SK-N-SH treated with all-trans-retinoic acid at 6 μM for 48 hours (cell line): ENCODE measurements at regions not wholly inside any gene's neighbourhood (a gene's known extent, or its start where the extent isn't known, plus 50 kb on each side); places are given as distances from the start of the nearest gene placed in this dataset.

Experiments
- ATAC-seq: fragments of 200-7000 bp; cut with Tn5 transposase; 3 replicates; pipeline ENCODE4 v1.9.1; 2020; ENCODE audit warnings: mild to moderate bottlenecking, moderate library complexity
- ARNTL ChIP-seq: fragments of 450-650 bp; formaldehyde crosslinking; IDR thresholded peaks from 2 replicates; pipeline ENCODE4 v1.5.0; 2020; ENCODE audit warnings: low read depth, mild to moderate bottlenecking, moderate library complexity, borderline replicate concordance
- BACH2 ChIP-seq: fragments of 250-450 bp; sonication (Bioruptor Pico); IDR thresholded peaks from 2 replicates; pipeline ENCODE4 v1.9.0; 2021; ENCODE audit warnings: mild to moderate bottlenecking, borderline replicate concordance
- CSDC2 ChIP-seq: fragments of 250-450 bp; sonication (Bioruptor Pico); IDR thresholded peaks from 2 replicates; pipeline ENCODE4 v1.5.0; 2020; ENCODE audit warnings: mild to moderate bottlenecking, moderate library complexity
- CSRNP3 ChIP-seq: fragments of 250-450 bp; sonication (Bioruptor Pico); IDR thresholded peaks from 2 replicates; pipeline ENCODE4 v1.5.1; 2021; ENCODE audit warnings: mild to moderate bottlenecking, moderate library complexity
- GLIS3 ChIP-seq: fragments of 250-450 bp; sonication (Bioruptor Pico); IDR thresholded peaks from 2 replicates; pipeline ENCODE4 v1.5.0; 2020; ENCODE audit warnings: mild to moderate bottlenecking, moderate library complexity
- ISL1 ChIP-seq: fragments of 250-450 bp; sonication (Bioruptor Pico); IDR thresholded peaks from 2 replicates; pipeline ENCODE4 v2.1.2; 2022; ENCODE audit warnings: mild to moderate bottlenecking, moderate library complexity
- OSR1 ChIP-seq: fragments of 250-450 bp; sonication (Bioruptor Pico); IDR thresholded peaks from 2 replicates; pipeline ENCODE4 v1.8.0; 2022; ENCODE audit warnings: moderate library complexity, mild to moderate bottlenecking, inconsistent platforms
- POU6F1 ChIP-seq: fragments of 250-450 bp; sonication (Bioruptor Pico); IDR thresholded peaks from 2 replicates; pipeline ENCODE4 v1.8.0; 2021; ENCODE audit warnings: low read depth, mild to moderate bottlenecking, moderate library complexity, borderline replicate concordance
- RARB ChIP-seq: fragments of 250-450 bp; sonication (Bioruptor Pico); IDR thresholded peaks from 2 replicates; pipeline ENCODE4 v1.8.0; 2021; ENCODE audit warnings: mild to moderate bottlenecking, moderate library complexity
- SNAI2 ChIP-seq: fragments of 250-450 bp; sonication (Bioruptor Pico); IDR thresholded peaks from 2 replicates; pipeline ENCODE4 v1.5.0; 2020; ENCODE audit warnings: mild to moderate bottlenecking, moderate library complexity
- TCF4 ChIP-seq: fragments of 250-450 bp; sonication (Bioruptor Pico); IDR thresholded peaks from 2 replicates; pipeline ENCODE4 v1.8.0; 2021; ENCODE audit warnings: mild to moderate bottlenecking, moderate library complexity, borderline replicate concordance
- TOX ChIP-seq: fragments of 250-450 bp; sonication (Bioruptor Pico); IDR thresholded peaks from 2 replicates; pipeline ENCODE4 v1.8.0; 2021; ENCODE audit warnings: mild to moderate bottlenecking, moderate library complexity, borderline replicate concordance
- TSHZ2 ChIP-seq: fragments of 250-450 bp; sonication (Bioruptor Pico); IDR thresholded peaks from 2 replicates; pipeline ENCODE4 v1.5.0; 2020; ENCODE audit warnings: mild to moderate bottlenecking, moderate library complexity
- ZC3H10 ChIP-seq: fragments of 250-450 bp; sonication (Bioruptor Pico); IDR thresholded peaks from 2 replicates; pipeline ENCODE4 v1.5.1; 2021; ENCODE audit warnings: mild to moderate bottlenecking, moderate library complexity
- ZFP3 ChIP-seq: fragments of 250-450 bp; sonication (Bioruptor Pico); IDR thresholded peaks from 2 replicates; pipeline ENCODE4 v1.5.0; 2020; ENCODE audit warnings: mild to moderate bottlenecking, moderate library complexity
- ZFP30 ChIP-seq: fragments of 450-650 bp; formaldehyde crosslinking; IDR thresholded peaks from 2 replicates; pipeline ENCODE4 v1.5.0; 2022; ENCODE audit warnings: mild to moderate bottlenecking, moderate library complexity
- ZNF565 ChIP-seq: fragments of 450-650 bp; formaldehyde crosslinking; conservative IDR thresholded peaks from 2 replicates; pipeline ENCODE4 v1.5.0; 2020; ENCODE audit warnings: low read depth, mild to moderate bottlenecking, moderate library complexity
- ZNF70 ChIP-seq: fragments of 450-650 bp; formaldehyde crosslinking; IDR thresholded peaks from 2 replicates; pipeline ENCODE4 v1.5.0; 2020; ENCODE audit warnings: mild to moderate bottlenecking, moderate library complexity
- ZNF8 ChIP-seq: fragments of 450-650 bp; formaldehyde crosslinking; IDR thresholded peaks from 2 replicates; pipeline ENCODE4 v1.5.0; 2020; ENCODE audit warnings: mild to moderate bottlenecking, moderate library complexity
- TF ChIP-seq, protein P1 (sequence below): fragments of 250-450 bp; sonication (Bioruptor Pico); IDR thresholded peaks from 2 replicates; pipeline ENCODE4 v1.8.0; 2020; ENCODE audit warnings: mild to moderate bottlenecking, moderate library complexity, borderline replicate concordance
- TF ChIP-seq, protein P2 (sequence below): fragments of 250-450 bp; sonication (Bioruptor Pico); IDR thresholded peaks from 2 replicates; pipeline ENCODE4 v1.5.1; 2020; ENCODE audit warnings: low read depth, mild to moderate bottlenecking, moderate library complexity

DNA sequence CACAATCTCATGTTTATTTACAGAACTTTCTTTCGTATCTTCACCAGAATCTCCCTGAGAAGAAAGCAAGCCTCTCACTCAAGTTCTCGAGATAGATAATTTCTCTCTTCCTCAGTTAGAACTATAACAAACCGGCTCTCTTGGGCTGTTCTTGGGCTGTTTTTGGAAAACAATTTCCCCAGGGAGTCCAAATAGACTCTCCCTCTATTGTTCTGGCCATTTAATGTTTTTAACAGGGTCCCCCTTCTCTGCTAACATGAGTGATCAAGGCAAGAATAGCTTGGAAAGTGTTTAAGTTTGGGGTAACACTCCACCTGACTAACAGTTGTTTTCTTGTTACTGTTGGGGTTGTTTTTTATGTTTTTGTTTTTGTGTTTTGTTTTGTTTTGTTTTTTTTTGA lies 64.8 kb upstream of the UCN3 start:
- TF ChIP-seq, protein P1, sequence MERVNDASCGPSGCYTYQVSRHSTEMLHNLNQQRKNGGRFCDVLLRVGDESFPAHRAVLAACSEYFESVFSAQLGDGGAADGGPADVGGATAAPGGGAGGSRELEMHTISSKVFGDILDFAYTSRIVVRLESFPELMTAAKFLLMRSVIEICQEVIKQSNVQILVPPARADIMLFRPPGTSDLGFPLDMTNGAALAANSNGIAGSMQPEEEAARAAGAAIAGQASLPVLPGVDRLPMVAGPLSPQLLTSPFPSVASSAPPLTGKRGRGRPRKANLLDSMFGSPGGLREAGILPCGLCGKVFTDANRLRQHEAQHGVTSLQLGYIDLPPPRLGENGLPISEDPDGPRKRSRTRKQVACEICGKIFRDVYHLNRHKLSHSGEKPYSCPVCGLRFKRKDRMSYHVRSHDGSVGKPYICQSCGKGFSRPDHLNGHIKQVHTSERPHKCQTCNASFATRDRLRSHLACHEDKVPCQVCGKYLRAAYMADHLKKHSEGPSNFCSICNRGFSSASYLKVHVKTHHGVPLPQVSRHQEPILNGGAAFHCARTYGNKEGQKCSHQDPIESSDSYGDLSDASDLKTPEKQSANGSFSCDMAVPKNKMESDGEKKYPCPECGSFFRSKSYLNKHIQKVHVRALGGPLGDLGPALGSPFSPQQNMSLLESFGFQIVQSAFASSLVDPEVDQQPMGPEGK (CRISPR knock-in tag): no peak
- TF ChIP-seq BACH2 (CRISPR knock-in tag) (no peak), TCF4 (CRISPR knock-in tag) (no peak), CSDC2 (CRISPR knock-in tag) (no peak), ZFP30 (CRISPR knock-in tag) (no peak), OSR1 (CRISPR knock-in tag) (no peak), GLIS3 (no peak), RARB (CRISPR knock-in tag) (no peak), CSRNP3 (no peak), ARNTL (CRISPR knock-in tag) (no peak), POU6F1 (CRISPR knock-in tag) (no peak), ZNF565 (CRISPR knock-in tag) (no peak), TOX (CRISPR knock-in tag) (no peak), ZFP3 (CRISPR knock-in tag) (no peak), TSHZ2 (no peak), ZNF70 (CRISPR knock-in tag) (no peak), SNAI2 (no peak), ISL1 (no peak)
- TF ChIP-seq, protein P2, sequence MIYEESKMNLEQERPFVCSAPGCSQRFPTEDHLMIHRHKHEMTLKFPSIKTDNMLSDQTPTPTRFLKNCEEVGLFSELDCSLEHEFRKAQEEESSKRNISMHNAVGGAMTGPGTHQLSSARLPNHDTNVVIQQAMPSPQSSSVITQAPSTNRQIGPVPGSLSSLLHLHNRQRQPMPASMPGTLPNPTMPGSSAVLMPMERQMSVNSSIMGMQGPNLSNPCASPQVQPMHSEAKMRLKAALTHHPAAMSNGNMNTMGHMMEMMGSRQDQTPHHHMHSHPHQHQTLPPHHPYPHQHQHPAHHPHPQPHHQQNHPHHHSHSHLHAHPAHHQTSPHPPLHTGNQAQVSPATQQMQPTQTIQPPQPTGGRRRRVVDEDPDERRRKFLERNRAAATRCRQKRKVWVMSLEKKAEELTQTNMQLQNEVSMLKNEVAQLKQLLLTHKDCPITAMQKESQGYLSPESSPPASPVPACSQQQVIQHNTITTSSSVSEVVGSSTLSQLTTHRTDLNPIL (CRISPR knock-in tag): no peak
- ATAC-seq: no peak

DNA sequence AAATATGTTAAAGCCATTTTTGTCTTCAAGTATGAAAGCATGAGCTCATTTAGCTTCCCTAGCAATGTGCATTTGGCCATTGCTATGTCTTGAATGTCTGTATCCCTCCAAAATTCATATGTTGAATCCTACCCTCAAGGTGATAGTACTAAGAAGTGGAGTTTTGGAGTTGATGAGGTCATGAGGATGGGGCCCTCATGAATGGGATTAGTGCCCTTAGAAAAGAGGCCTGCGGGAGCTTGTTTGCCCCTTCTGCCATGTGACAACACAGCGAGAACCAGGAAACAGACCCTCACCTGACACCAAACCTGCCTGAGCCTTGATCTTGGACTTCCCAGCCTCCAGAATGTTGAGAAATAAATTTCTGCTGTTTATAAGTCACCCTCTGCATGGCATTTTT lies 61.3 kb upstream of the UCN3 start:
- ATAC-seq: no peak
- no peak for TF ChIP-seq ARNTL (CRISPR knock-in tag)
- no peak for TF ChIP-seq ISL1
- TF ChIP-seq ZC3H10 (CRISPR knock-in tag): no peak
- no peak for TF ChIP-seq BACH2 (CRISPR knock-in tag)
- TF ChIP-seq, protein P1 (CRISPR knock-in tag): no peak
- no peak for TF ChIP-seq TCF4 (CRISPR knock-in tag)
- no peak for TF ChIP-seq TSHZ2
- no peak for TF ChIP-seq RARB (CRISPR knock-in tag)
- no peak for TF ChIP-seq POU6F1 (CRISPR knock-in tag)
- TF ChIP-seq SNAI2: no peak
- TF ChIP-seq, protein P2 (CRISPR knock-in tag): no peak
- no peak for TF ChIP-seq GLIS3
- no peak for TF ChIP-seq ZNF565 (CRISPR knock-in tag)
- no peak for TF ChIP-seq ZNF8 (CRISPR knock-in tag)
